ENCODE measurements at regions not wholly inside any gene's neighbourhood (a gene's known extent, or its start where the extent isn't known, plus 50 kb on each side); places are given as distances from the start of the nearest gene placed in this dataset.

DNA sequence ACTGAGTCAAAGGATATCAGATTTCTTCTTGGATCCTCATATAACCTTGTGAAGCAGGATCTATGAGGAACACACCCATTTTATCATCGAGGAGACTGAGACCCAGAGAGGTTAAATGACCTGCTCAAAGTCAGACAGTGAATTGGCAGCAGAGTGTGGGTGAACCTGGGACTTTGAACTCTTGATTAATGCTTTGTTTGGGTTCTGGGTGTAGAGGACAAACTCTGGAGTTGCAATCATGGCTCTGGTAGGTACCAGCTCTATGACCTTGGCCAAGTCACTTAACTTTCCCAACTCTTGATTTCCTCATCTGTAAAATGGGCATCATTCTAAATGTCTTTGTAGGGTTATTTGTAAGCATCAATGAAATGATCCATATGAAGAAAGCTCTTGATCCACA is 166.4 kb downstream of the HAPSTR1 start:
- TF ChIP-seq POLR2AphosphoS5 (IDR thresholded peaks at IDR 0.05; ENCODE audit: low read depth, low read length) (no peak), POU2F2 (IDR thresholded peaks at IDR 0.05; ENCODE audit: low read depth, low read length) (no peak), SPI1 (IDR thresholded peaks at IDR 0.05; ENCODE audit: low read depth, low read length) (no peak), TAF1 (IDR thresholded peaks at IDR 0.05; ENCODE audit: low read depth, low read length) (no peak), PAX5 (IDR thresholded peaks at IDR 0.05; ENCODE audit: insufficient read depth, low read length, severe bottlenecking) (no peak), POLR2A (IDR thresholded peaks at IDR 0.05; ENCODE audit: low read depth, low read length) (no peak)
- no peak for DNase-seq (ENCODE audit: insufficient read length, low spot score)
- FAIRE-seq: no peak

DNA sequence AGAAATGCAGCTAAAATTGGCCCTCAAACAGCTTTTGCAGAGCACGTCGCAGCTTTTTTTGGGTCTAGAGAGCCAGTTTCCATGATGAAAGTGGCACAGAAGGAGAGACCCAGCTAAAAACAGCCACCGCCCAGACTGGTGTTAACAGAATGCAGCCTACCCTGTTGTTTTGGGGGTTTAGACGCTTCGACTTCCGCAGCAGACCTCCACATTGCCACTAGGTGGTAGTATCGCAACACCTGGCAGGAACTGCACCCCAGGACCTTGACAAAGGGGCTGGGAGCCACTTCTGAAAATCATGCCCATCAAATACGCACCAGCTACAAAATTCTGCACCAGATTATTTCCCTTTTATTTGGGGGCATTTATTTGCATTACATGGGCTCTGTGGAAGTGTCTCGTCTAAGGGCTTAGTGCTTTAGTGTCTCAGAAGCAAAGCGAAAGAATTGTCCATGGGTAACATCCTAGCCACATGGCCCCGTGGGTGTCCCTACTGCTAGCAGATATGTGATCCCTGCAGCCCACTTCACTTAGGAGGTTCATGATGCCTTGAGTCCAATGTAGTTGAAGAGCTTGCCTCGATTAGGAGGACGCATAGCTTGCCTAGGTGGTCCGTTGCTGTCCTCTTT is 167.1 kb downstream of the HAPSTR1 start:
- FAIRE-seq (no peak), DNase-seq (ENCODE audit: insufficient read length, low spot score) (peak; percentile 48)
- TF ChIP-seq PAX5 (IDR thresholded peaks at IDR 0.05; ENCODE audit: insufficient read depth, low read length, severe bottlenecking): no peak
- TF ChIP-seq POU2F2 (IDR thresholded peaks at IDR 0.05; ENCODE audit: low read depth, low read length): no peak
- no peak for TF ChIP-seq POLR2AphosphoS5 (IDR thresholded peaks at IDR 0.05; ENCODE audit: low read depth, low read length)
- TF ChIP-seq SPI1 (IDR thresholded peaks at IDR 0.05; ENCODE audit: low read depth, low read length): peak; percentile 68

DNA sequence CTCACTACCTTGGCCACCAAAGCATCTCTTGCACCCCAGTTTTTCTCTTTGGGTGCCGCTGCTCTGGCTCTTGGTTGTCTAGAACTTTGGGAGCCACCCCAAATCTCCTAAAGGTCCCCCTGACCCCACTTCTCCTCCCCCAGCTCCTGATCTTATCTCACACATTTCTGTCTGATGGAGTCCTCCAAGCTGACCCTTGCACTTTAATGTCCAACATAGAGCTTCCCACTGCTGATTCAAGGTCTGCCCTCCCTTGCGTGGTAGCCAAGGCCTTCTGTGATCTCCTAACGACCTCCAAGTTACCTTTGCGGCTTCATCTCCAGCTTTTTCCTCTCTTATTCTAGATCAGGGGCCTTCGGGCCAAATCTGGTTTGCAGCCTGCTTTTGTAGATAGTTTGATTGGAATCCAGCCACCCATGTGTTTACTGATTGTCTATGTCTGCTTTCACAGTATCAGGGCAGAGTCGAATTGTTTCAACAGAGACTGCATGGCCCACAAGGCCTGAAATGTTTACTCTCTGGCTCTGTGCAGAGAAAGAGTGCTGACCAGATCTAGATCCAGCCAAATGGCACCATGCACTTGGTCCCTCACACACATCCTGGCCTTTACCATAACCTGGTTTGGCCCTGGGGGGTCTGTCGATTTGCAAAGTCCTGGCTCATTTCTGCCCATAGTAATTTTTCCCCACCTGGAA is 168.6 kb downstream of the HAPSTR1 start:
- FAIRE-seq (no peak), DNase-seq (ENCODE audit: insufficient read length, low spot score) (no peak)
- no peak for TF ChIP-seq POLR2AphosphoS5 (IDR thresholded peaks at IDR 0.05; ENCODE audit: low read depth, low read length)
- no peak for TF ChIP-seq SPI1 (IDR thresholded peaks at IDR 0.05; ENCODE audit: low read depth, low read length)
- no peak for TF ChIP-seq PAX5 (IDR thresholded peaks at IDR 0.05; ENCODE audit: insufficient read depth, low read length, severe bottlenecking)
- no peak for TF ChIP-seq POU2F2 (IDR thresholded peaks at IDR 0.05; ENCODE audit: low read depth, low read length)
- TF ChIP-seq TAF1 (IDR thresholded peaks at IDR 0.05; ENCODE audit: low read depth, low read length): no peak
- no peak for TF ChIP-seq POLR2A (IDR thresholded peaks at IDR 0.05; ENCODE audit: low read depth, low read length)

DNA sequence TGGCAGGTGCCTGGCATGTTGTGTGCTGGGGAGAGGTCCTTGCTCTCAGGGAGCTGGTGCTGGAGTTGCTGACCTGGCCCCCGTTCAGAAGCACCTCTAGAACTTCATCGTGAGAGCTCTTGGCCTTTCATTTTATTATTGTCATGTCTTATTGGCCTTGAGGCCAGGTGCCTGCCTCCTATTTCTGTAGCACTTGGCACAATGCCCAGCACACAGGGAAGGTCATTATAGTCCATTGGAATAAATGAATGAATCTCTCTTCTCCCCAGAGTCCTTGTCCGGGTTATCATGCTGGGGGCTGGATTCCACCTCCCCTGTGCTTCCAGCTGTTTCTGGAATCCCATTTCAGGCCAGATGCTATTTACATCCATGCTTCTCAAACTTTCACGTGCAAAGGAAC is 169.2 kb downstream of the HAPSTR1 start:
- TF ChIP-seq PAX5 (IDR thresholded peaks at IDR 0.05; ENCODE audit: insufficient read depth, low read length, severe bottlenecking) (no peak), POU2F2 (IDR thresholded peaks at IDR 0.05; ENCODE audit: low read depth, low read length) (no peak), SPI1 (IDR thresholded peaks at IDR 0.05; ENCODE audit: low read depth, low read length) (no peak), POLR2AphosphoS5 (IDR thresholded peaks at IDR 0.05; ENCODE audit: low read depth, low read length) (no peak), TAF1 (IDR thresholded peaks at IDR 0.05; ENCODE audit: low read depth, low read length) (no peak), POLR2A (IDR thresholded peaks at IDR 0.05; ENCODE audit: low read depth, low read length) (no peak)
- FAIRE-seq (no peak), DNase-seq (ENCODE audit: insufficient read length, low spot score) (no peak)

DNA sequence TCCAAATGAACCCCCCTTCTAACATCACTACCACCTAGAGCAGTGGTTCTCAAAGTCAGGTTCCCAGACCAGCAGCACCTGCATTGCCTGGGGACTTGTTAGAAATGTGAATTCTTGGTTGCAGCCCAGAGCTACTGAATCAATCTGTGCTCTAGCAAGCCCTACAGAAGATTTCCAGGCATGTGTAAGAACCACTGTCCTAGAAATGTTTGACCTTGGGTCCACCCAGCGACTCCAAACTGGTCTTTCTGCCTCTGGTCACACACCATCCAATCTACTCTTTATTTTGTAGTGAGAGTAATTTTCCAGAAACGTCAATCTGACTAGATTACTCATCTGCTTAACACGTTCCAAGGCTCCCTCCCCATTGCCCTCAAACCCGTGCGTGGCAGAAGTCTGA is 169.9 kb downstream of the HAPSTR1 start:
- FAIRE-seq: no peak
- no peak for DNase-seq (ENCODE audit: insufficient read length, low spot score)
- TF ChIP-seq POLR2A (IDR thresholded peaks at IDR 0.05; ENCODE audit: low read depth, low read length): no peak
- no peak for TF ChIP-seq PAX5 (IDR thresholded peaks at IDR 0.05; ENCODE audit: insufficient read depth, low read length, severe bottlenecking)
- no peak for TF ChIP-seq SPI1 (IDR thresholded peaks at IDR 0.05; ENCODE audit: low read depth, low read length)
- TF ChIP-seq POU2F2 (IDR thresholded peaks at IDR 0.05; ENCODE audit: low read depth, low read length): no peak
- TF ChIP-seq TAF1 (IDR thresholded peaks at IDR 0.05; ENCODE audit: low read depth, low read length): no peak
- no peak for TF ChIP-seq POLR2AphosphoS5 (IDR thresholded peaks at IDR 0.05; ENCODE audit: low read depth, low read length)

DNA sequence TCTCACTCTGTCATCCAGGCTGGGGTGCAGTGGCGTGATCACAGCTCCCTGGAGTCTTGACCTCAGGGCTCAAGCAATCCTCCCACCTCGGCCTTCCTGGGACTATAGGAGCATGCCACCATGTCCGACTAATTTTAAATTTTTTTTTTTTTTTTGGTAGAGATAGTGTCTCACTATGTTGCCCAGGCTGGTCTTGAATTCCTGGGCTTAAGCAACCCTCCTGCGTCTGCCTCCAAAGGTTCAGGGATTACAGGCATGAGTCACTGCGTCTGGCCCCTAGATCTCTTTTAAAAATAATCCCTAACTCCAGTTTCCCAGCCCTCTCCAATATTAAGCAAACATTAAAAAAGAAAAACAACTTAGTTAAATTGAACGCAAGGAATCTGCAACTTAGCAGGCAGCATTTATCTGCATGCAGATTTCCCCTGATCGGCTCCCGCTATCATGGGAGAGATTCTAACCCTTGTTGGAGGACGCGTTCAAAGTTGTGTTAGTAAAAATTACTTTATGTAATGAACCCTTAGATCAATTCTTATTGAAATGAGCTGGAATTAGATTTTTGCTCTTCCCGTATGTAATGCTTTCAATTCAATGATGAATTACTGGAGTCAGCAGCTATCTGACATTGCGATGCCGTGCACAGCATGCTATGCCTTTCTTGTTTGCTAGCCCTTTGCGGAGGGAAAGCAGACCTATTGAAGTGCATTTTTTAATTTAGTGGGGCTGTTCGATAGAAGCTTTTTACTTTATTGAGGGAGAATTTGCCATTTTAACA is 171.7 kb downstream of the HAPSTR1 start:
- no peak for FAIRE-seq
- DNase-seq (ENCODE audit: insufficient read length, low spot score): no peak
- TF ChIP-seq POLR2AphosphoS5 (IDR thresholded peaks at IDR 0.05; ENCODE audit: low read depth, low read length) (no peak), PAX5 (IDR thresholded peaks at IDR 0.05; ENCODE audit: insufficient read depth, low read length, severe bottlenecking) (no peak), POLR2A (IDR thresholded peaks at IDR 0.05; ENCODE audit: low read depth, low read length) (no peak), POU2F2 (IDR thresholded peaks at IDR 0.05; ENCODE audit: low read depth, low read length) (no peak), TAF1 (IDR thresholded peaks at IDR 0.05; ENCODE audit: low read depth, low read length) (no peak), SPI1 (IDR thresholded peaks at IDR 0.05; ENCODE audit: low read depth, low read length) (no peak)

DNA sequence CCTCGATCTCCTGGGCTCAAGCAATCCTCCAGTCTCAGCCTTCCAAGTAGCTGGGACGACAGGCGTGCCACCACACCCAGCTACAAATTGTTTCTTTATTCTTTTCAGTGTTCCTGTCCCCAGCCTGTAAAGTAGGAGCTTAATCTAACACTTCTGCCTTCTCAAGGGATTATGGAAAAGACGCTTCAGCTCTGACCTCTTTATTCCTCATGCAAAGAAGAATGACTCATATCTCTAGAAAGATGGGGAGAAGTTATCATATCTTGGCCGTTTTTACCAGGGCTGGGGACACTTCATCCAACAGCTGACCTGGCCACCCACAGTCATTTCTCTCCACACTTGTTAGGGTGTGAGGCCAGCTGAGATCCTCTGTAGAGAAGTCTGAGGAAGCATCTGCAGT is 172.6 kb downstream of the HAPSTR1 start:
- DNase-seq (ENCODE audit: insufficient read length, low spot score) (no peak), FAIRE-seq (no peak)
- TF ChIP-seq SPI1 (IDR thresholded peaks at IDR 0.05; ENCODE audit: low read depth, low read length) (no peak), POLR2AphosphoS5 (IDR thresholded peaks at IDR 0.05; ENCODE audit: low read depth, low read length) (no peak), POLR2A (IDR thresholded peaks at IDR 0.05; ENCODE audit: low read depth, low read length) (no peak), TAF1 (IDR thresholded peaks at IDR 0.05; ENCODE audit: low read depth, low read length) (no peak), POU2F2 (IDR thresholded peaks at IDR 0.05; ENCODE audit: low read depth, low read length) (no peak), PAX5 (IDR thresholded peaks at IDR 0.05; ENCODE audit: insufficient read depth, low read length, severe bottlenecking) (no peak)

DNA sequence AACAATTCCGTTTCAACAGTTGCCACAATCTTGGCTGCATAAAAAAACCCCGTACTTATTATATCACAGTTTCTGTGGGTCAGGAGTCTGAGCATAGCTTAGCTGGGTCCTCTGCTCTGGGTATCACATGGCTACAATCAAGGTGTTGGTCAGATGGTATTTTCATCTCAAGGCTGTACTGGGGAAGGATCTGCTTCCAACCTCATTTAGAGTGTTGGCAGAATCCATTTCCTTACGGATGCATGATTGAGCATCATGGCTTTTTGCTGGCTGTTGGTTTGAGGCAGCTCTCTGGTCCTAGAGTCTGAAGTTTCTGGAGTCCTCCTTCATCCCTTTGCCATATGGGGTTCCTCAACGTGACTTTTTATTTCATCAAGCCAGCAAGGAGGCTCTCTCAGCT is 177.0 kb downstream of the HAPSTR1 start:
- no peak for FAIRE-seq
- DNase-seq (ENCODE audit: insufficient read length, low spot score): no peak
- no peak for TF ChIP-seq PAX5 (IDR thresholded peaks at IDR 0.05; ENCODE audit: insufficient read depth, low read length, severe bottlenecking)
- TF ChIP-seq POLR2AphosphoS5 (IDR thresholded peaks at IDR 0.05; ENCODE audit: low read depth, low read length): no peak
- TF ChIP-seq SPI1 (IDR thresholded peaks at IDR 0.05; ENCODE audit: low read depth, low read length): no peak
- TF ChIP-seq POU2F2 (IDR thresholded peaks at IDR 0.05; ENCODE audit: low read depth, low read length): no peak
- TF ChIP-seq TAF1 (IDR thresholded peaks at IDR 0.05; ENCODE audit: low read depth, low read length): no peak
- no peak for TF ChIP-seq POLR2A (IDR thresholded peaks at IDR 0.05; ENCODE audit: low read depth, low read length)

DNA sequence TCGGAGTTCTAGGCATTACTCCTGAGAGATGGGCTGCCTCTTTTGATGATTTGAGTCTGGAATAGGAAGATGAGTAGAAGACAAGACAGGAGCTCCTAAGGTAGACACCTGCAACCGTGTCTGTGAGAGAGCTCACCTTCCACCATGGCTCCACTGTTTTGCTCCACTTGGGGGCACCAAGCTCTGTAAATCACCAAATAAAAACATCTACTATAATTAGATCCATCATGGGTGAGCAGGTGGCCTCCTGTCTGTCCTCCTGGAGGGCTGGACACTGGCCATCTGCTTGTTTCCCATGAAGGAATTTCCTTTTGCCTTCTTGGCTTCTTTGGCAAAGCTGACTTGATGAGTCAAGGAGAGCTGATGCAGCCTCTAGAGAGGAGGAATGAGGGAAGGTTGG is 179.0 kb downstream of the HAPSTR1 start:
- FAIRE-seq (no peak), DNase-seq (ENCODE audit: insufficient read length, low spot score) (no peak)
- TF ChIP-seq POU2F2 (IDR thresholded peaks at IDR 0.05; ENCODE audit: low read depth, low read length) (no peak), POLR2AphosphoS5 (IDR thresholded peaks at IDR 0.05; ENCODE audit: low read depth, low read length) (no peak), POLR2A (IDR thresholded peaks at IDR 0.05; ENCODE audit: low read depth, low read length) (no peak), SPI1 (IDR thresholded peaks at IDR 0.05; ENCODE audit: low read depth, low read length) (no peak), PAX5 (IDR thresholded peaks at IDR 0.05; ENCODE audit: insufficient read depth, low read length, severe bottlenecking) (no peak), TAF1 (IDR thresholded peaks at IDR 0.05; ENCODE audit: low read depth, low read length) (no peak)

Measured in GM12891 (cell line).